ENCODE measurements at regions not wholly inside any gene's neighbourhood (a gene's known extent, or its start where the extent isn't known, plus 50 kb on each side); places are given as distances from the start of the nearest gene placed in this dataset.

- no peak for DNase-seq
Measured at GRCh38 chr7:84614821-84615501, 420.4 kb upstream of the SEMA3A start.

- no peak for DNase-seq
Measured at GRCh38 chr7:84612981-84613681, 418.5 kb upstream of the SEMA3A start.

GRCh38 chr7:84611391-84611790 is 416.8 kb upstream of the SEMA3A start:
- no peak for DNase-seq

- no peak for DNase-seq
Measured at GRCh38 chr7:84610390-84610789, 415.8 kb upstream of the SEMA3A start.

GRCh38 chr7:84605301-84605700 is 410.7 kb upstream of the SEMA3A start:
- no peak for DNase-seq

- no peak for DNase-seq
Measured at GRCh38 chr7:84603545-84603944, 409.0 kb upstream of the SEMA3A start.

- no peak for DNase-seq
Measured at GRCh38 chr7:84595026-84595425, 400.4 kb upstream of the SEMA3A start.

- no peak for DNase-seq
Measured at GRCh38 chr7:84591897-84592296, 397.3 kb upstream of the SEMA3A start.

- no peak for DNase-seq
Measured at GRCh38 chr7:84589012-84589411, 394.4 kb upstream of the SEMA3A start.

- no peak for DNase-seq
Measured at GRCh38 chr7:84583331-84583730, 388.7 kb upstream of the SEMA3A start.

GRCh38 chr7:84582747-84583146 is 388.2 kb upstream of the SEMA3A start:
- no peak for DNase-seq

- no peak for DNase-seq
Measured at GRCh38 chr7:84578825-84579224, 384.2 kb upstream of the SEMA3A start.

- no peak for DNase-seq
Measured at GRCh38 chr7:84568781-84569180, 374.2 kb upstream of the SEMA3A start.

- no peak for DNase-seq
Measured at GRCh38 chr7:84565345-84566074, 370.9 kb upstream of the SEMA3A start.

- no peak for DNase-seq
Measured at GRCh38 chr7:84553711-84554110, 359.1 kb upstream of the SEMA3A start.

GRCh38 chr7:84549409-84549808 is 354.8 kb upstream of the SEMA3A start:
- peak; percentile 6 for DNase-seq

- peak; percentile 74 for DNase-seq
Measured at GRCh38 chr7:84548366-84549365, 354.1 kb upstream of the SEMA3A start.

GRCh38 chr7:84547331-84547730 is 352.7 kb upstream of the SEMA3A start:
- no peak for DNase-seq

- no peak for DNase-seq
Measured at GRCh38 chr7:84546403-84546802, 351.8 kb upstream of the SEMA3A start.

GRCh38 chr7:84538268-84538667 is 343.7 kb upstream of the SEMA3A start:
- no peak for DNase-seq

- DNase-seq = peak; percentile 19
Measured at GRCh38 chr7:84536271-84536870, 341.8 kb upstream of the SEMA3A start.

Data from fibroblast of skin of back (primary cell).